ENCODE measurements at regions not wholly inside any gene's neighbourhood (a gene's known extent, or its start where the extent isn't known, plus 50 kb on each side); places are given as distances from the start of the nearest gene placed in this dataset.
A peak's percentile ranks its signal among the peaks of the same experiment; 100 is the strongest.

DNA sequence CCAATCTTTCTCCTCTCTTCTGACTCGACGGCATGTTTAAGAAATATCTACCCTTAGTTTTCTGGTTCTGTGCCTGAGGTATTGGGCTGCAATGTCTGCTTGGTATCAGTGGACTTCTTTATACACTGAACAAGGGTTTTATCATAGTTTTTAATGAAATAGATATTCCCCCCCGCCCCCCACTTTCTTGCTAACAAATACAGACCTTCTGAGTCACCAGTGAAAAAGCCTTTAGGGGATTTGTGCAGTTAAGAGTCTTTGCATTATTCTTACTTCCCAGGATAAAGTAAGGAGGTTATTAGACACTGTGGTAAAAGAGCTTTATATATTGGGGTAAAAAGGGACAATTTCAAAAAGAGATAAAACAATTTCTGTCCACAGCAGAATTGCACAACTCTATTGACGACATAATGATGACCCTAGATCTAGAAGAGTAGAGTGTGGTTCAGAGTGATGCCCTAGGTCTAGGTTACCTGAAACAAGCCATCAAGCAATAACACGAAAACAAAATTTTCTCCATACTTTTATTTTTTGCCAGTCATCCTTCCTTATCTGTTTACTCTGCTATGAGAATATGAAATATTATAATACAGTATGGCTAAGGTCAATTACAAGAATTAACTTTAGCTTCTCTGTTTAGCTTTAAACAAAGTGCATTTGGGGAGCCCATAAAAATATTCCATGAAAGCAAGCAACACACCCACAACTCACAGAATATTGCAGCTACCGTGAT, 110.7 kb downstream of the PLK2 start:
- TF ChIP-seq EZH2phosphoT487 (IDR thresholded peaks at IDR 0.05; ENCODE audit: borderline replicate concordance, low read length), result no peak
- no peak for TF ChIP-seq EZH2 (IDR thresholded peaks at IDR 0.05; ENCODE audit: low read length, unreplicated experiment)
- TF ChIP-seq, protein P1, sequence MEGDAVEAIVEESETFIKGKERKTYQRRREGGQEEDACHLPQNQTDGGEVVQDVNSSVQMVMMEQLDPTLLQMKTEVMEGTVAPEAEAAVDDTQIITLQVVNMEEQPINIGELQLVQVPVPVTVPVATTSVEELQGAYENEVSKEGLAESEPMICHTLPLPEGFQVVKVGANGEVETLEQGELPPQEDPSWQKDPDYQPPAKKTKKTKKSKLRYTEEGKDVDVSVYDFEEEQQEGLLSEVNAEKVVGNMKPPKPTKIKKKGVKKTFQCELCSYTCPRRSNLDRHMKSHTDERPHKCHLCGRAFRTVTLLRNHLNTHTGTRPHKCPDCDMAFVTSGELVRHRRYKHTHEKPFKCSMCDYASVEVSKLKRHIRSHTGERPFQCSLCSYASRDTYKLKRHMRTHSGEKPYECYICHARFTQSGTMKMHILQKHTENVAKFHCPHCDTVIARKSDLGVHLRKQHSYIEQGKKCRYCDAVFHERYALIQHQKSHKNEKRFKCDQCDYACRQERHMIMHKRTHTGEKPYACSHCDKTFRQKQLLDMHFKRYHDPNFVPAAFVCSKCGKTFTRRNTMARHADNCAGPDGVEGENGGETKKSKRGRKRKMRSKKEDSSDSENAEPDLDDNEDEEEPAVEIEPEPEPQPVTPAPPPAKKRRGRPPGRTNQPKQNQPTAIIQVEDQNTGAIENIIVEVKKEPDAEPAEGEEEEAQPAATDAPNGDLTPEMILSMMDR (conservative IDR thresholded peaks at IDR 0.05; ENCODE audit: low read depth, low read length), result no peak

DNA sequence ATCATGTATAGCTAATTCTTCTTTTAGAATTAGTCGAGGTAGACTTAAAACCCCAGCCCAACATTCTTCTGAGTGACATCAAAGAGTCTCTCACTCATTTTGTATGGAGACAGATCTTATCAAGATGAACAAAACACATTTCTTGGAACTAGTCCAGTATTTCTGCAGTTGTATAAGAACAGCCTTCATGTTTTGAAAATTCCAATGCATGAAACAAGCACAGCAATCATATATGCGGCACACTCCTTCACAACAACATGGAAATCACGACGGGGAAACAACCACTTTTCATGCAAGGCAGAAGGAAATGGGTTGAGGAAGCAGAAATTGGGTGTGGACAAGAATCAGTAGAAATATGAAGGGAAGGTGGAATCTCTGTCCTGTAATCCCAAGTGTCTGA, 113.8 kb downstream of the PLK2 start:
- Histone ChIP-seq H3K27me3 (ENCODE audit: low read length) (no peaks in the 10 kb centered on the region), H3K27ac (ENCODE audit: low read length) (no peak overlapping the region), H3K79me2 (ENCODE audit: low read length) (no peaks in the 10 kb centered on the region), H3F3A (ENCODE audit: low read length, unreplicated experiment) (no peaks in the 10 kb centered on the region), H3K4me1 (ENCODE audit: insufficient read depth, low read length) (no peaks in the 10 kb centered on the region), H3K4me2 (ENCODE audit: low read length) (no peak overlapping the region), H3K9me3 (ENCODE audit: low read length) (no peaks in the 10 kb centered on the region), H4K20me1 (ENCODE audit: low read length) (no peaks in the 10 kb centered on the region), H3K36me3 (ENCODE audit: low read depth, low read length) (no peaks in the 10 kb centered on the region), H3K4me3 (ENCODE audit: low read length) (no peak overlapping the region), H2AFZ (ENCODE audit: low read length) (no peak overlapping the region), H3K9me2 (replicated peaks; ENCODE audit: low read length) (no peaks in the 10 kb centered on the region), H3K9ac (ENCODE audit: low read length) (no peak overlapping the region)
- no peak for DNase-seq
- ATAC-seq, result no peak
- POLR2A ChIA-PET (ENCODE audit: unreplicated experiment), result no interaction called here
- no TSS peak for BruUV-seq (replicated peaks)
- CTCF ChIA-PET, result no interaction called here
- intact Hi-C loops (cut with micrococcal nuclease), result no loop called here
- no peak for TF ChIP-seq EZH2 (IDR thresholded peaks at IDR 0.05; ENCODE audit: low read length, unreplicated experiment)
- TF ChIP-seq EZH2phosphoT487 (IDR thresholded peaks at IDR 0.05; ENCODE audit: borderline replicate concordance, low read length), result no peak
- TF ChIP-seq, protein P1 (conservative IDR thresholded peaks at IDR 0.05; ENCODE audit: low read depth, low read length), result no peak

More for the DNA sequence above, 110.7 kb downstream of the PLK2 start:
- H3K4me1 ChIP-seq (ENCODE audit: insufficient read depth, low read length), result 0 out of 2 replicates have a peak, but pooled peaks cover 3% of the 10 kb centered on the region
- no peaks in the 10 kb centered on the region for H3K27me3 ChIP-seq (ENCODE audit: low read length)
- H3K9ac ChIP-seq (ENCODE audit: low read length), result no peak overlapping the region
- no peaks in the 10 kb centered on the region for H3K9me3 ChIP-seq (ENCODE audit: low read length)
- DNase-seq (peak; percentile 8), ATAC-seq (no peak)
- H2AFZ ChIP-seq (ENCODE audit: low read length), result no peak overlapping the region
- intact Hi-C loops (cut with micrococcal nuclease), result no loop called here
- H3K4me2 ChIP-seq (ENCODE audit: low read length), result no peak overlapping the region
- no peaks in the 10 kb centered on the region for H3K9me2 ChIP-seq (replicated peaks; ENCODE audit: low read length)
- no peaks in the 10 kb centered on the region for H3K79me2 ChIP-seq (ENCODE audit: low read length)
- CTCF ChIA-PET, result no interaction called here
- no TSS peak for BruUV-seq (replicated peaks)
- H3K27ac ChIP-seq (ENCODE audit: low read length), result no peak overlapping the region
- no peaks in the 10 kb centered on the region for H4K20me1 ChIP-seq (ENCODE audit: low read length)
- POLR2A ChIA-PET (ENCODE audit: unreplicated experiment), result no interaction called here
- H3K4me3 ChIP-seq (ENCODE audit: low read length), result no peak overlapping the region
- H3K36me3 ChIP-seq (ENCODE audit: low read depth, low read length), result no peaks in the 10 kb centered on the region
- H3F3A ChIP-seq (ENCODE audit: low read length, unreplicated experiment), result no peaks in the 10 kb centered on the region

DNA sequence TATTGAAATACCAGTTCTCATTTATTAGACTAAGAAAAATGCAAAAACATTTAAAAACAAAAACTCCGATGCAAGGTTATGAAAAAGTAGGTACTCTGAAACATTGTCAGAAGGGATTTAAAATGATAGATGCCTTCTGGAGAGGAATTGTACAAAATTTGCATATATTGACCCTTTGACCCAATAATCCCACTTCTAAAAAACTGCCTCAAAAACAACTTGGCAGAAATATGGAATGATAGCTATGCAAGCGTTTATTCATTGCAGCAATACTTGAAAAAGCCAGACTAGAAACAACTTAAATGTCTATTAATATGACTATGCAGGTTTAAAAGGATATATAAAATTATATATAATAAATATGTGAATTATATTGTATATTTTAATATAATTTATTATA, 118.4 kb downstream of the PLK2 start:
- Histone ChIP-seq H3K79me2 (ENCODE audit: low read length) (no peaks in the 10 kb centered on the region), H4K20me1 (ENCODE audit: low read length) (no peaks in the 10 kb centered on the region), H3K4me3 (ENCODE audit: low read length) (no peak overlapping the region), H3F3A (ENCODE audit: low read length, unreplicated experiment) (no peaks in the 10 kb centered on the region), H3K9ac (ENCODE audit: low read length) (no peak overlapping the region), H3K9me3 (ENCODE audit: low read length) (no peaks in the 10 kb centered on the region), H3K4me1 (ENCODE audit: insufficient read depth, low read length) (no peaks in the 10 kb centered on the region), H3K27ac (ENCODE audit: low read length) (no peak overlapping the region), H3K36me3 (ENCODE audit: low read depth, low read length) (no peaks in the 10 kb centered on the region), H3K9me2 (replicated peaks; ENCODE audit: low read length) (no peaks in the 10 kb centered on the region), H2AFZ (ENCODE audit: low read length) (no peak overlapping the region), H3K27me3 (ENCODE audit: low read length) (no peaks in the 10 kb centered on the region), H3K4me2 (ENCODE audit: low read length) (no peak overlapping the region)
- TF ChIP-seq EZH2phosphoT487 (IDR thresholded peaks at IDR 0.05; ENCODE audit: borderline replicate concordance, low read length) (no peak), EZH2 (IDR thresholded peaks at IDR 0.05; ENCODE audit: low read length, unreplicated experiment) (no peak)
- TF ChIP-seq, protein P1 (conservative IDR thresholded peaks at IDR 0.05; ENCODE audit: low read depth, low read length), result no peak
- CTCF ChIA-PET, result no interaction called here
- intact Hi-C loops (cut with micrococcal nuclease), result no loop called here
- POLR2A ChIA-PET (ENCODE audit: unreplicated experiment), result no interaction called here
- DNase-seq (no peak), ATAC-seq (no peak)
- BruUV-seq (replicated peaks), result no TSS peak

All from PC-3 (cell line).